HG03135 (cell line): ENCODE measurements at regions not wholly inside any gene's neighbourhood (a gene's known extent, or its start where the extent isn't known, plus 50 kb on each side); places are given as distances from the start of the nearest gene placed in this dataset.
"Not testable (repeated sequence)": the region's sequence is repeated elsewhere in the genome, so short reads cannot be mapped to it uniquely, and the experiment has no call there.

Experiments
- ATAC-seq: cut with Tn5 transposase; IDR thresholded peaks from one replicate; pipeline ENCODE4 v1.9.1; 2021; ENCODE audit warnings: mild to moderate bottlenecking, moderate library complexity; ENCODE audit not compliant: unreplicated experiment

DNA sequence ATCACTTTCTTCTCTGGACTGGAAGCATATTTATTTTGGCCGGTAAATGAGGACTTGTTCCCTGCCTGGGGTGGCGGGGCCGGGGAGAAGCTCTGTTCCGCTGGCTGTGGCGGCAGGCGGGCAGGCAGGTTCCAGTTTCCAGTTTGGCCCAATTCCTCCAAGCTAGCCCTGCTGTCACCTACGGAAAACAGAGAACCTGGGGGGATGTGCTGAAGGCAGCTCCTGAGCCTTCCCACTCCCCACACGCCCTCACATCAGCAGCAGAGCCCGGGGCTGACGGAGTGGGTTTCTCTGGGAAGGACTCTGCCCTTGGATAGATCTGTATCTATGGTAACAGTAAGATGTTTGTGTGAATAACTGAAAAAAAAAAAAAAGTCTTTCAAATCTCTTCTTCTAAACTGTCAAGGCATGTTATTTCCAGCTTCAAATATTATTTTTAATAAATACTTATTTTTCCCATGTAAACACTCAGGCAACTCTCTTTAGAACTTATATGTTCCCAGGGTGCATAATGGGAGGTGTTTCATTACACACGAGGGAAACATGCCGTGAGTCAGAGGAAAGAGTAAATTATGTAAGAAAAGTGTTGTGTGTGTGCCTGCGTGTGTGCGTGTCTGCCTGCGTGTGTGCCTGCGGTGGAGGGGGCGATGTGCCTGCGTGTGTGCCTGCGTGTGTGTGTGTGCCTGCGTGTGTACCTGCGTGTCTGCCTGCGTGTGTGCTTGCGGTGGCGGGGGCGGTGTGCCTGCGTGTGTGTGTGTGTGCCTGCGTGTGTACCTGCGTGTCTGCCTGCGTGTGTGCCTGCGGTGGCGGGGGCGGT, 116.1 kb upstream of the ZNF516 start:
- ATAC-seq: no peak

DNA sequence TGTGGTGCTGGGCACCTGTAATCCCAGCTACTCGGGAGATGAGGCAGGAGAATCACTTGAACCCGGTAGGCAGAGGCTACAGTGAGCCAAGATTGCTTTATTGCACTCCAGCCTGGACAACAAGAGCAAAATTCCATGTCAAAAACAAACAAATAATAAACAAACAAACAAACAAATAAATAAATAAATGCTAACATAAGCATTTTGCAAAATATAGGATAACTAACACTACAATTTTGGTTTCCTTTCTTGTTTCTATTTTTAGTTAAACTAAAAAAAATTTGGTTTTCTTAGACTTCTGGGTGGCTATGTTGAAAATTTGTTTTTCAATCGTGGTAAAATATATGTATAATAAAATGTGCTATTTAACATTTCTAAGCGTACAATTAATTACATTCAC, 115.0 kb upstream of the ZNF516 start:
- ATAC-seq: no peak

DNA sequence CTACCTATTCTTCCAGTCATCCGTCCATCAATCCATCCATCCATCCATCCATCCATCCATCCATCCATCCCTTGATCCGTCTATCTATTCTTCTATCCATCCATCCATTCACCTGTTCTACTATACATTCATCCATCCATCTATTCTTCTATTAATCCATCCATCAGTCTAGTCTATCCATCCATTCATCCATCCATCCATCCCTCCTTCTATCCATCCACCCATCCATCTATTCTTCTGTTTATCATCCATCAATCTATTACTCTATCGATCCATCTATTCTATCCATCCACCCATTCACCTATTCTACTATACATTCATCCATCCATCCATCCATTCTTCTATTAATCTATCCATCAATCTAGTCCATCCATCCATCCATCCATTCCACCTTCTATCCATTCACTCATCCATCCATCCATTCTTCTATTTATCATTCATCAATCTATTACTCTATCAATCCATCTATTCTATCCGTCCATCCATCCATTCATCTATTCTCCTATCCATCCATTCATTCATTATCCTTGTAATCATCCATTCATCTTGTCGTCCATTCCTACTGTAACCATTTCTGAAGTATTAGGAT, 110.4 kb upstream of the ZNF516 start:
- no peak for ATAC-seq

DNA sequence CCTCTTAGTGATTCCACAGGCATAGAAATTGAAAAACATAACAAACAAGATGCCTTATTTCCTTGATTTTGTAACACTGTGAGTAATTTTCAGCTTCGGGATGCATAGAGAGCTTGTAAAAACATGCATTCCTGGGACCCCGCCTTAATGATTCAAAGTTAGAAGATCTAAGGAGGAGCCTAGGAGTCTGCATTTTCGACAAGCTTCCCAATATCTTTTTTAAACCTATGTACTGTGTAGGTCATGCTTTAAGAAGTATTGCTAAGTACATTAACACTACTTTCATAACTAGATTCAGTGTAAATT, 109.8 kb upstream of the ZNF516 start:
- ATAC-seq: no peak

DNA sequence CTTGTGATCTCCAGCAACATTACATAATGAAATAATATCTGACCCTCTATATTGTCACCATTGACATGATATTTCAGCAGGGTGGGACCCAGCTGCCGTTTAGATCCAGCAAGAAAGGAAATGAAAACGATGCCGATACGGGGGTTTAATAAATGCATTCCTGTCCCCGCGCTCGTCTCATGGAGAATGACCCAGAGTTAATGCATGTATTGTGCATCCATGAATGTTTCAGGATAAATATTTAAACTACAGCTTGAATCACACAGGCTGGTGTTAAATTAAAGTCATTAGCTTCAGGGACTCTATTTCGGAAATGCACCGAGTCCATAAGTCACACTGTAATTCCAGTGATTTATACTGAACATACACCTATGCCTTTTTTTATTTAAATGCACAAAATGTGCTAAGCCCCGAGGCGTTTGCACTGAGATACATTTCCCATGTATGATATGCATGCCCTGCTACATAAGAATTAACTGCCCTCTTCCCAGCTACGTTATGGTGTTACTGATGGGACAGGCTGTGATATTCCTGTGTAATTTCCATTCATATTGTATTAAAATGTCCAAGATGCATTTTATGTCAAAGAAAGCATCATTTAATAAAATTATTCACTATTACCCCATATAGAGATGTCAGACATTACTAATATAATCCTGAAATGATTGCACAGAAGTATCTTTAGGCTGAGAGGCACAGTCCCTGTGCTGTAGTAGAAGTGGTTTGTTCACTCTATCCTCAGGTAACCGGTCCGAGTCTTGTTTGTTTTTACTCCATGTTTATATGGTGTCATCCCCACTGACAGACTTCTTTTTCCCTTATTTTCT, 109.3 kb upstream of the ZNF516 start:
- ATAC-seq: no peak

DNA sequence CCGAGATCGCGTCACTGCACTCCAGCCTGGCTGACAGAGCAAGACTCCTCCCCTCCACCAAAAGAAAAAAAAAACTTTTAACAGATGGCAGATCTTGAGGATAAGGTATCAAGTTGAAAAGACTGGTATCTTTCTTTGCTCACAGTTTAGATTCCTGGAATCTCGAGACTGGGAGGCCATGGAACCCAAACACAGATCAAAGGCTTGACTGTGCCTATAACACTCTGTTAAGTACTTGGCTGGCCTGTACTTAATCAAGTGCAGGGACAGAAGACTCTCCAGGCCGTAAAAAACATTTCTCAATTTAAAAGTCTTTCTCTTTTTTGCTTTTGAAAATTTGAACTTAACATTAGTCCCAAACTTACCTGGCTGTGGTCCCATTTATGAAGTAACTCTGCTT, 107.1 kb upstream of the ZNF516 start:
- no peak for ATAC-seq

DNA sequence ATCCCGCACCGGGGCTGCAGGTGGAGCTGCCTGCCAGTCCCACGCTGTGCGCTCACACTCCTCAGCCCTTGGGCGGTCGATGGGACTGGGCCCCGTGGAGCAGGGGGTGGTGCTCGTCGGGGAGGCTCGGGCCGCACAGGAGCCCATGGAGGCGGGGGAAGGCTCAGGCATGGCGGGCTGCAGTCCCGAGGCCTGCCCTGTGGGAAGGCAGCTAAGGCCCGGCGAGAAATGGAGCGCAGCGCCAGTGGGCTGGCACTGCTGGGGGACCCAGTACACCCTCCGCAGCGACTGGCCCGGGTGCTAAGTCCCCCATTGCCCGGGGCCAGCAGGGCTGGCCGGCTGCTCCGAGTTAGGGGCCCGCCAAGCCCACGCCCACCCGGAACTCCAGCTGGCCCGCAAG, 105.0 kb upstream of the ZNF516 start:
- not testable (repeated sequence) for ATAC-seq

DNA sequence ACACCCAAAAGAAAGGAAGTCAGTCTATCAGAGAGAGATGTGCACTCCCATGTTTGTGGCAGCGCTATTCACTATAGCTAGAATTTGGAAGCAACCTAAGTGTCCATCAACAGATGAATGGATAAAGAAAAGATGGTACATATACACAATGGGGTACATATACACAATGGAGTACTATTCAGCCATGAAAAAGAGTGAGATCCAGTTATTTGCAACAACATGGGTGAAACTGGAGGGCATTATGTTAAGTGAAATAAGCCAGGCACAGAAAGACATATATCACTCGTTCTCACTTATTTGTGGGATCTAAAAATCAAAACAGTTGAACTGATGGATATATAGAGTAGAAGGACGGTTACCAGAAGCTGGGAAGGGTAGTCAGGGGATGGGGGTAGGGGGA, 99.9 kb upstream of the ZNF516 start:
- ATAC-seq: no peak

DNA sequence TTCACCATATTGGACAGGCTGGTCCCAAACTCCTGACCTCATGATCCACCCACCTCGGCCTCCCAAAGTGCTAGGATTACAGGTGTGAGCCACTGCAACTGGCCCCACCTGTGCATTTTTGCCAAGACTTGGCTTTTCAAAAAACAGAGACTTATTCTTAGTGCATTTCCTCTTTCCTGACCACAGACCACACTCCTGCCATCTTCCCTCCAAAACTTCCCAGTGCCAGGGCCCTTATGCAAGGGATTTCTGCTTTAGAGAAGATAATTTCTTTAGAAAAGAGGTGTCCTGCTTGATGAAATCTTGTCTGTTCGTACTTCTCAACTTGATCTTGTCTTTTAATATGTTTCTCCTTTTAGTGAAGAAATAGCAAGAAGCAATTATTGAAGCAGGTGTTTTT, 98.8 kb upstream of the ZNF516 start:
- no peak for ATAC-seq

DNA sequence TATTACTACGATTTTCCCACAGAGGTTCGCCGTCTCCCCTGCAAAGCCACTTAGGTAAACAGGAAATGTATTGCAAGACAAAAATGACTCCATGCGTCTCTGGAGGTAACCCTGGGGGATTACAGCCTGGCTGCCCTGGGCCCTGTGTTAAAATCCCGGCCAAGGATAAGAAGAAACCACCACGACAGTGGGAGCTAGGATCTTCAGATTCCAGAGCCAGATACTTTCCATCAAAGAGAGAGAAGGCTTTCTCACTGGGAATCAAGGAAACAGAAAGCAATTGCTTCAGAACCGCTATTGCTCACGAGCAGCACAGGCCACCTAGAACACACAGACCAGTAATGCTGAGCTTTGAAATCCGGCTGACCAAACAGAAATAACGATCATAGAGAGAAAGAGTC, 97.9 kb upstream of the ZNF516 start:
- no peak for ATAC-seq

DNA sequence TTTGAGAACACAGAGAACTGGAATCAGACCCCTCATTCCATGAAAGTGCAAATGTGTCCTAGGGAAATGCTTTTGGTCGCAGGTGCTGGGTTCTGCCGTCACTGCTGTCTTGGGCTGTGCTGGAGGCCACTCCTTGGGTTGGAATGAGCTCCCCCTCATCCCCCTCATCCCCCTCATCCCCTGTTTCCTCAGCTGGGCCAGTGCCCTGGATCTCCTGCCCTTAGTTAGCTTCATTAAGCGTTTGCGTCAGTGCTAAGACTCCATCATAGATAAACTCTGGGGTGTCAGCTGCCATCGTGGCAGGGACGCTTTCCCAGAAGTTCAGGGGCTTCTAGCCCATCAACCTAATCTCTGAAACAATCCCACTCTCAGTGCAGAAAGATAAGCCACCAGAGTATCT, 97.1 kb upstream of the ZNF516 start:
- no peak for ATAC-seq

DNA sequence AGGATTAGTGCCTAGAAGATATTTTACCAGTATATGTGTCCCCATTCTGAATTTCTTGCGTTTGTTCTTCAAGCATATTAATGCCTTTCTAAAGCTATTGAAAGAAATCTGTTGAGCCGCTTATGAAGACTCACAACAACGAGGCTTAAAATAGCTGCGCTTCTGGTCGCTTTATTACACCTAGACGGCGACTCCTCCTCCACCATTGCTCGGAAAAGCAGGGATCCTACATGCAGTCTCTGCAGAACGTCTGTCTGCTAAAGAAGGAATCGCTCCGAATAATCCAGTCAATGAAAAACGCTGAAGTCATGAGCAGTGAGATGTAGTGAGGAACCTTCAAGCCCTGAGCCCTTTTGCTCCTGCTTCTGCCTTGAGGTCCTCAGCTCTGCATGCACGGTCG, 94.8 kb upstream of the ZNF516 start:
- ATAC-seq: no peak

DNA sequence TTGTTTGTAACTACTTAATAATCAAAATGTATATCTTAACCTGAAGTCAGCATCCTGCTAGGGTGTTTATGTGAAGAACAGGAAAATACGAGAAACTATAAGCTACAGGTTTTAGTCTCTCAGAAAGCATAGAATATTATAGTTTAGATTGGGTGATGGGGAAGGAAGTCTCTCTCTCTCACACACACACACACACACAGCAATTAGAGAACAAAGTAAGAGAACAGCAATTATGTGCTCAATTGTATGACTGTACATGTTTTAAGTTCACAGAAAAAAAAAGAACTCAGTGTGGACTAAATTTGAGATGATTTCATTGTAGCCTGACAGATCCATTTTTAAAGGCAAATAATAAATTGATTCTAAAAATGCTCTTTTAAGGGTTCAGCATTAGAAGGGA, 94.3 kb upstream of the ZNF516 start:
- ATAC-seq: no peak

DNA sequence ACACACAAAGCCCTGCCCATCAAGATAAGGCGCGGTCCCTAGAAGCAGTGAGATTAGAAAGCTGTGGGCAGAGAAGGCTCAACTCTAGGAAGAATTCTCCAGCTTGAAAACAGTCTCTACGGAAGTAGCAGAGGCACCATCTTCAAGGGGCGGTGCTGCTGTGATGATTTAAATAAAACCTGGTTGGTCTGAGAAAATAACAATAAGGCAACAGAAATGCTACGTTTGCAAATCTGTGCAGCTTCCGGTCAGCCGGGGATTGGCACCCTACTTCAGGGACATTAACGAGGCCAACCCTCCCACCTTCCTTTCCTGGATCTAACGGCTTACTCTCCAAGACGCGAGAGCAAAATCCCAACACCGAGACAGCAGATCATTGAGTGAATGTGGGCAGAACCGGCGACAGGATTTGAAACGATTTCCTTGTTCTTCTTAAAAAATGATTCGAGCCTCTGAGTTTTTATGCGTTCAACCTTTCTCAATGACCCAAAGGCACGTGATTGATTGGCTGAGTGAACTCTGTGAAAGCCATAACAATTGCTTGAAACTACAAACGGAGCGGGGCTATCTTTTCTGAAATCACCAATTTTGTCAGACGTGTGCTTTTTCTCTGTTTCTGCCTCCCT, 93.7 kb upstream of the ZNF516 start:
- no peak for ATAC-seq

DNA sequence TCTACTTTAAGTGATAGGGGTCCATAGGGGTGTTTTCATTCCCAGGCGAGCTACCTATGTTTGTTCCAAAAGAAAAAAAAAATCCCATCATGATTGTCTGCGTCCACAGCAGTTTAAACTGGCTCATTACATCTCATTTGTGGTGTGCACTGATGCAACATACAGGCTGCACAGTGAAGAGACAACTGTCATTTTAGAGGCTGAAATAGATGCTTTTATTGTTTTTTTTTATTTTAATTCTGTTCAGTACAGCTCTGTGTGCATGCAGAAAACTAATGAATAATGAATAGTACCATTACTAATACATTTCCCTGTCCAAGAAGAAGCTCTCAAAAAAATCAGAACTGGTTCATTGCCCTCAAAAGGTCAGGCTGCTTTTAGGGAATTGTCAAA, 92.8 kb upstream of the ZNF516 start:
- no peak for ATAC-seq

DNA sequence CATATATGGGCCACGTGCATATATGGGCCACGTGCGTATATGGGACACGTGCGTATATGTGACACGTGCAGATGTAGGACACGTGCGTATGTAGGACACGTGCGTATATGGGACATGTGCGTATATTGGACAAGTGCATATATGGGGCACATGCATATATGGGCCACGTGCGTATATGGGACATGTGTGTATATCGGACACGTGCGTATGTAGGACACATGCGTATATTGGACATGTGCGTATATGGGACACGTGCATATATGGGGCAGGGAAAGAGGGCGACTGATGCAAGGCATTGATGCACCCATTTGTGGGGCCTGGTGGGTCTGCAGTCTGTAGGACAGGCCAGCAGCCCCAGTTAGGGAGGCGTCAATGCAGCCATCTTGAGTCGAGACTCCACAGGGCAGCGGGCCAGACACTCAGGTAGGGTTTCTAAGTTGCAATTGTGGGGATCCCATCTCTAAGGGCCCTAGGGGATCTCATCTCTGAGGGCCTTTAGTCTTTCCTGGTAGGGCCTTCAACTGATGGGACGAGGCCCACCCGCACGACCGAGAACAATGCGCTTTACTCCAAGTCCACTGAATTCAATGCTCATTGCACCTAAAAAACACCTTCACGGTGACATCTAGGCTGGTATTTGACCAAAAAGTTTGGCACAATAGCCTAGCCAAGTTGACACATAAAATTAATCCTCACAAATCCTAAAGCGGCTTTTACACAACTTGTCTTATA, 92.3 kb upstream of the ZNF516 start:
- ATAC-seq: no peak

DNA sequence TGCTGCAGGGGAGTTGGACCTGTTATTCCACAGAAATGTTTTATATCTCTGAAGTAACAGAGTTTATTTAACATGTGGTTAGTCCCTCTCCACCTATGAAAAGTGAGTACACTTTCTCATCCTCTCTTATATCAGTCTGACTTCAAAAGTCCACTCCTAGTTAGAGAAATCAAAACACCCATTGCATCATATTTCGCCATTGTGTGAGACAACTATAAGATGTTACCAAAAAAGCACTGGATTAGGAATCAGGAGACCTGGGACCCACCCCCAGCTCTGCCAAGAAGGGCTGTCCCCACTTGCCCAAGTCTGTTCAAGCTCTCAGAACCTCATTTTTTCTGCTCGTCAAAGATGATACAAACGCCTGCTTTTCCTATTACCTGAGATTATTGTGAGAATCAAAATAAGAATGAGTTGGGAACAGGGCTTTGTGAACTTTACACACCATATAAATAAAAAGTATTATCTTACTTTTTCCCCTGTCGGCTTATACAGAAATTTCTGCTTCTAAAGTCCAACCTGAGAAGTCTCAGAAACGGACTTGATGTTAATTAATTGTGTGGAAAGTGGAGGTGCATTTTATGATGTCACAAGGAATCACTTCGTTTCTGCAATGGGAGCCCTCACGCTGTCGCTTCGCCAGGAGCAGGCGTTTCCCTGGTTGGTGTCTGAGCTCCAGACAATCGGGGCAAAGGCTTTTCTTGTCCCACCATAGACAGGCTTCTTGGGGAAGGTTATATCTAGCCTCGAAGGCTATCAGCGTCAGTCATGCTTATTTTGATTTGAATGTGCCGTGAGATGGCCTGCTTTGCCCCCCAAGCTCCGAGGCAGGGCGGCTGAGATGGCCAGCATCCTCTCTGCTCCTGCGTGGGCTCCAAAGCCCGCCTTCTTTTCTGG, 89.6 kb upstream of the ZNF516 start:
- no peak for ATAC-seq

DNA sequence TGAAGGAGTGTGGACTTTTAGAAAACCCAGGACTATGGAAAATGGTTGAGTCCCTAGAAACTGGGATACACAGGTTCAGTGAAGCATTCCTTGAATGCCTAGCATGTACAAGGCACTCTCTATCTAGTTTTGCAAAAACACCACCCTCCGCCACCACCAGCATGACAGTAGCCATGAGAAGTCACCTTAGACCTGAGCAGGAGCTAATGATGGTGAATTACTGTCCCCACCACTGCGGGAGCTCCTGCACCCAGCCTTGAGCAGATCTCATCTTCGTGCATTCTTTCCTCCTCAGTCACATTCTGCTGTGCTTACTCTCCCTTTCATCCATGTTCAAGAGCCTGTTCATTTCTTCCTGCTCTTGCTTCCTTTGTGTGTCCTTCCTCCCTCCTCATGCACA, 86.2 kb upstream of the ZNF516 start:
- ATAC-seq: no peak

DNA sequence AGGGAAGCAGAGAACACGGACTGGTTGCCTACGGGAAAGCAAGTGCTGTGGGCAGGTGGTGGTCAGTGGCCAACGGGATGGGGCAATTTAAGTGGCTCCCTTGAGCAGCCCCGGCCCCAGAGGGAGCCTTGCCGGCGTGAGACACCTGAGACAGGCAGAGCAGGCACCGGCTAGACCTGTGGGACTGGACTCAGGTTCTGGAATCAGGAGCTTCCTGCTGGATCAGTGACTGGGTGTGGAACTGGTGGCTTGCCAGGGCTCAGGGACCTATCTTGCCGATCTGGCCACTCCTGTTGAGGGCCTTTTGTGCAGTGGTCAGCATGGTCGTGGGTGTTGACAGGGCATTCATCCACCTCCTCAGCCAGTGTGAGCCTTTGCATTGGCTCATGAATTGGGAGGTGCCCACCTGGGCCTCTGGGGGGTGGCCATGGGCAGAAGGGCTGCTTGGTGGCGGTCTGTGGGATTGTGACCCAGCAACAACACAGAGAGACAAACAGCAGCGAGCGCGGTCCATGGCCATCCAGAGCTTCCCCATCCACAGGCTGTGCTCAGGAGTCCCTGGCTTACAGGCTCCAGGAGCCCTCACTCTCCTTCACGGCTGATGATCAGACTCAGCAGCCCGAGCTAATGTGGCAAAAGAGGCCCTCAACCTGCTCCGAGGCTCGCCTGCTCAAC, 85.4 kb upstream of the ZNF516 start:
- no peak for ATAC-seq

DNA sequence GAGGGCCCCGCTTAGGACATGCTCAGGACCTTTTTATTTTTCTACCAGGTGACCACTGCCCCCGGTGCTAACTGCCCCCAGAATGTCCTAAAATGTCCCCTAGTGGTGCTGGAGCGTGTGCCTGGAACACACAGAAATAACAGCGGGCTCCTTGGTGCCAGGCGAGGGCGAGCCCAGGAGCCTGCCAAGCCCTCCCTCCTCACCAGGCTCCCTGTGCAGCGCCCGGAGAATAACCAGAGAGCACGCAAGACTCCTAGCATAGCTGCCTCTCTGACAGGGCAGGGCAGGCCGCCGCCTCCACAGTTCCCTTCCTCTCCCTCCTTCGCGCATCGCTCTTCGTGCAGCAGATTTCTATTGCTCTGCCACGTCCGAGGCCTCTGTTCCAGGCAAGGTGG, 84.3 kb upstream of the ZNF516 start:
- no peak for ATAC-seq
